RWPE2 (cell line): ENCODE measurements at regions not wholly inside any gene's neighbourhood (a gene's known extent, or its start where the extent isn't known, plus 50 kb on each side); places are given as distances from the start of the nearest gene placed in this dataset.

Experiments
- ATAC-seq: fragments of 200-7000 bp; cut with Tn5 transposase; 3 replicates; pipeline ENCODE4 v1.9.1; 2021; ENCODE audit warnings: low read depth
- DNase-seq: peaks from one replicate; pipeline ENCODE4 v3.0.0-alpha.2; 2020; ENCODE audit warnings: low spot score
- H3K27ac ChIP-seq: fragments of 450-650 bp; 2 replicates; pipeline ENCODE4 v1.5.1; 2017; ENCODE audit warnings: mild to moderate bottlenecking; ENCODE audit not compliant: poor library complexity, severe bottlenecking
- H3K27me3 ChIP-seq: fragments of 250-450 bp; sonication (Bioruptor Pico); 2 replicates; pipeline ENCODE4 v1.5.1; 2021; ENCODE audit warnings: mild to moderate bottlenecking, moderate library complexity; ENCODE audit not compliant: insufficient read depth, poor library complexity, severe bottlenecking
- H3K36me3 ChIP-seq: fragments of 250-450 bp; sonication (Bioruptor Pico); 2 replicates; pipeline ENCODE4 v1.5.1; 2020; ENCODE audit warnings: low read depth, mild to moderate bottlenecking, moderate library complexity
- H3K4me1 ChIP-seq: fragments of 250-450 bp; sonication (Bioruptor Pico); 2 replicates; pipeline ENCODE4 v1.5.1; 2021; ENCODE audit warnings: mild to moderate bottlenecking, moderate library complexity; ENCODE audit not compliant: insufficient read depth, poor library complexity, severe bottlenecking
- H3K4me3 ChIP-seq: fragments of 250-450 bp; sonication (Bioruptor Pico); 2 replicates; pipeline ENCODE4 v1.5.1; 2021; ENCODE audit warnings: mild to moderate bottlenecking, moderate library complexity; ENCODE audit not compliant: severe bottlenecking
- H3K9me3 ChIP-seq: fragments of 250-450 bp; sonication (Bioruptor Pico); 2 replicates; pipeline ENCODE4 v1.5.1; 2021; ENCODE audit warnings: mild to moderate bottlenecking, moderate library complexity; ENCODE audit not compliant: severe bottlenecking
- CTCF ChIP-seq: fragments of 450-650 bp; IDR thresholded peaks from one replicate; pipeline ENCODE4 v1.5.1; 2017; ENCODE audit warnings: mild to moderate bottlenecking, moderate library complexity; ENCODE audit not compliant: poor library complexity, severe bottlenecking

GRCh38 chr1:219289171-219289570 is 115.5 kb downstream of the LYPLAL1 start:
- Histone ChIP-seq H3K27ac (no peak overlapping the region), H3K36me3 (no peaks in the 10 kb centered on the region), H3K4me1 (no peaks in the 10 kb centered on the region), H3K27me3 (no peaks in the 10 kb centered on the region), H3K4me3 (no peak overlapping the region), H3K9me3 (no peaks in the 10 kb centered on the region)
- no peak for DNase-seq
- ATAC-seq: no peak
- no peak for TF ChIP-seq CTCF

GRCh38 chr1:219283541-219283940 is 109.9 kb downstream of the LYPLAL1 start:
- ATAC-seq (no peak), DNase-seq (no peak)
- no peak overlapping the region for H3K4me3 ChIP-seq
- no peaks in the 10 kb centered on the region for H3K4me1 ChIP-seq
- no peaks in the 10 kb centered on the region for H3K27me3 ChIP-seq
- no peak overlapping the region for H3K27ac ChIP-seq
- H3K9me3 ChIP-seq: no peaks in the 10 kb centered on the region
- no peaks in the 10 kb centered on the region for H3K36me3 ChIP-seq
- TF ChIP-seq CTCF: no peak

- ATAC-seq (no peak), DNase-seq (no peak)
- Histone ChIP-seq H3K27ac (no peak overlapping the region), H3K27me3 (no peaks in the 10 kb centered on the region), H3K9me3 (no peaks in the 10 kb centered on the region), H3K4me3 (no peak overlapping the region), H3K36me3 (no peaks in the 10 kb centered on the region), H3K4me1 (no peaks in the 10 kb centered on the region)
- no peak for TF ChIP-seq CTCF
These were observed 108.2 kb downstream of the LYPLAL1 start for GRCh38 chr1:219281831-219282230.

GRCh38 chr1:219279017-219279770 is 105.5 kb downstream of the LYPLAL1 start:
- DNase-seq (no peak), ATAC-seq (no peak)
- Histone ChIP-seq H3K4me3 (no peak overlapping the region), H3K27ac (no peak overlapping the region), H3K9me3 (no peaks in the 10 kb centered on the region), H3K27me3 (no peaks in the 10 kb centered on the region), H3K36me3 (no peaks in the 10 kb centered on the region), H3K4me1 (no peaks in the 10 kb centered on the region)
- no peak for TF ChIP-seq CTCF

GRCh38 chr1:219278288-219278687 is 104.6 kb downstream of the LYPLAL1 start:
- H3K27ac ChIP-seq: no peak overlapping the region

More at GRCh38 chr1:219278288-219278687, 104.6 kb downstream of the LYPLAL1 start:
- ATAC-seq (no peak), DNase-seq (no peak)
- Histone ChIP-seq H3K9me3 (no peaks in the 10 kb centered on the region), H3K27me3 (no peaks in the 10 kb centered on the region), H3K4me1 (no peaks in the 10 kb centered on the region), H3K36me3 (no peaks in the 10 kb centered on the region), H3K4me3 (no peak overlapping the region)
- TF ChIP-seq CTCF: no peak
